22Rv1 (cell line): ENCODE measurements at regions not wholly inside any gene's neighbourhood (a gene's known extent, or its start where the extent isn't known, plus 50 kb on each side); places are given as distances from the start of the nearest gene placed in this dataset.

Experiments
- ZFX ChIP-seq: fragments of 450-650 bp; IDR thresholded peaks from 2 replicates; pipeline ENCODE4 v1.6.1; 2017; ENCODE audit warnings: antibody characterized with exemption, borderline replicate concordance
- TF ChIP-seq, protein P1 (sequence below): fragments of 450-650 bp; IDR thresholded peaks from 2 replicates; pipeline ENCODE4 v1.5.1; 2017; ENCODE audit warnings: mild to moderate bottlenecking

DNA sequence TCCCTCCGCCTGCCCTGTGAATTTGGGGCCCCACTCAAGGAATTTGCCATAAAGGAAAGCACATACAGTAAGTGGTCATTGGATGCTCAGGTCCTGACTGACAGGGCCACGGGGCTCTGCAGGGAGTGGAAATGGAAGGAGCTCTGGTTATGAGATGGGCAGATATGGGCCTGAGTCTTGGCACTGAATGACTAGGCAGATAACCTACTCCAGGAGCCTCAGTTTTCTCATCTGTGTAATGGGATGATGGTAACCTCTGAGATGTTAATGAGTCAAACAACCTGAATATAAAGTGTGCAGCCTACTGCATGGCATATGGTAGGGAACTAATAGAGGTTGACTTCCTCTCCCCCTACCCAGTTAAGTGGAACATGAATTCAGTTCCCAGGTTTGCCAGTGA lies 56.4 kb upstream of the NAA20 start:
- TF ChIP-seq, protein P1, sequence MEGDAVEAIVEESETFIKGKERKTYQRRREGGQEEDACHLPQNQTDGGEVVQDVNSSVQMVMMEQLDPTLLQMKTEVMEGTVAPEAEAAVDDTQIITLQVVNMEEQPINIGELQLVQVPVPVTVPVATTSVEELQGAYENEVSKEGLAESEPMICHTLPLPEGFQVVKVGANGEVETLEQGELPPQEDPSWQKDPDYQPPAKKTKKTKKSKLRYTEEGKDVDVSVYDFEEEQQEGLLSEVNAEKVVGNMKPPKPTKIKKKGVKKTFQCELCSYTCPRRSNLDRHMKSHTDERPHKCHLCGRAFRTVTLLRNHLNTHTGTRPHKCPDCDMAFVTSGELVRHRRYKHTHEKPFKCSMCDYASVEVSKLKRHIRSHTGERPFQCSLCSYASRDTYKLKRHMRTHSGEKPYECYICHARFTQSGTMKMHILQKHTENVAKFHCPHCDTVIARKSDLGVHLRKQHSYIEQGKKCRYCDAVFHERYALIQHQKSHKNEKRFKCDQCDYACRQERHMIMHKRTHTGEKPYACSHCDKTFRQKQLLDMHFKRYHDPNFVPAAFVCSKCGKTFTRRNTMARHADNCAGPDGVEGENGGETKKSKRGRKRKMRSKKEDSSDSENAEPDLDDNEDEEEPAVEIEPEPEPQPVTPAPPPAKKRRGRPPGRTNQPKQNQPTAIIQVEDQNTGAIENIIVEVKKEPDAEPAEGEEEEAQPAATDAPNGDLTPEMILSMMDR = no peak
- TF ChIP-seq ZFX = no peak
